IMR-90 (cell line): ENCODE measurements at regions not wholly inside any gene's neighbourhood (a gene's known extent, or its start where the extent isn't known, plus 50 kb on each side); places are given as distances from the start of the nearest gene placed in this dataset.

Experiments used
- ATAC-seq: fragments of 200-7000 bp; cut with Tn5 transposase; 2 replicates; pipeline ENCODE4 v1.9.1; 2020; ENCODE audit warnings: low read depth, mild to moderate bottlenecking, moderate library complexity
- BruUV-seq: library from RNA; stranded (reverse); fragments of 400-500 nt; replicated peaks from 2 replicates; lab custom pipeline; 2021; lab: Mats Ljungman, UMichigan
- CTCF ChIA-PET: fragments of 300-600 bp; formaldehyde crosslinking; extraction: SDS; loops from one replicate; lab custom pipeline; 2021; ENCODE audit warnings: antibody characterized with exemption; lab: Yijun Ruan, JAX
- POLR2A ChIA-PET: fragments of 300-600 bp; sonication (Branson Sonifier 250); formaldehyde crosslinking; loops from one replicate; lab custom pipeline; 2022; ENCODE audit warnings: antibody characterized with exemption; ENCODE audit not compliant: unreplicated experiment; lab: Charles Lee
- DNase-seq: peaks from one replicate; pipeline ENCODE4 v3.0.0; 2013
- H2AFZ ChIP-seq: replicated peaks from 2 replicates; pipeline ENCODE3; 2013; ENCODE audit warnings: low read length, mild to moderate bottlenecking; ENCODE audit not compliant: poor library complexity
- H2AK5ac ChIP-seq: 2 replicates; pipeline ENCODE4 v1.6.1; 2013; ENCODE audit warnings: low read depth, low read length, inconsistent platforms
- H2AK9ac ChIP-seq: replicated peaks from 2 replicates; pipeline ENCODE3; 2013; ENCODE audit warnings: mild to moderate bottlenecking, low read depth, low read length, moderate library complexity; ENCODE audit not compliant: poor library complexity
- H2BK120ac ChIP-seq: 2 replicates; pipeline ENCODE4 v1.6.1; 2013; ENCODE audit warnings: low read depth, low read length, inconsistent platforms
- H2BK15ac ChIP-seq: 3 replicates; pipeline ENCODE4 v1.6.1; 2013; ENCODE audit warnings: low read depth, low read length, inconsistent platforms
- H2BK20ac ChIP-seq: 2 replicates; pipeline ENCODE4 v1.6.1; 2013; ENCODE audit warnings: low read depth, mild to moderate bottlenecking, inconsistent platforms, low read length, moderate library complexity
- H2BK5ac ChIP-seq: 2 replicates; pipeline ENCODE4 v1.6.1; 2013; ENCODE audit warnings: mild to moderate bottlenecking, low read depth, low read length, inconsistent platforms; ENCODE audit not compliant: poor library complexity, severe bottlenecking
- H3K14ac ChIP-seq: replicated peaks from 2 replicates; pipeline ENCODE4 v1.6.1; 2013; ENCODE audit warnings: low read depth, low read length, inconsistent platforms
- H3K18ac ChIP-seq: 2 replicates; pipeline ENCODE4 v1.6.1; 2013; ENCODE audit warnings: low read depth, low read length, control low read depth
- H3K23ac ChIP-seq: 2 replicates; pipeline ENCODE4 v1.6.1; 2013; ENCODE audit warnings: low read depth, low read length, inconsistent platforms
- H3K27ac ChIP-seq: 2 replicates; pipeline ENCODE4 v1.5.1; 2013; ENCODE audit warnings: mild to moderate bottlenecking, control low read depth, low read length; ENCODE audit not compliant: insufficient read depth
- H3K27me3 ChIP-seq: 2 replicates; pipeline ENCODE4 v1.6.1; 2013; ENCODE audit warnings: low read length; ENCODE audit not compliant: control insufficient read depth, insufficient read depth
- H3K36me3 ChIP-seq: 2 replicates; pipeline ENCODE4 v1.6.1; 2013; ENCODE audit warnings: low read length, mixed read lengths; ENCODE audit not compliant: control insufficient read depth, insufficient read depth
- H3K4ac ChIP-seq: 2 replicates; pipeline ENCODE4 v1.6.1; 2013; ENCODE audit warnings: low read depth, low read length, inconsistent platforms
- H3K4me1 ChIP-seq: 2 replicates; pipeline ENCODE4 v1.6.1; 2013; ENCODE audit warnings: low read length, mixed read lengths; ENCODE audit not compliant: control insufficient read depth, insufficient read depth
- H3K4me2 ChIP-seq: 2 replicates; pipeline ENCODE4 v1.6.1; 2013; ENCODE audit warnings: low read depth, mild to moderate bottlenecking, control low read depth, low read length, moderate library complexity
- H3K4me3 ChIP-seq: 2 replicates; pipeline ENCODE4 v1.5.1; 2013; ENCODE audit warnings: low read depth, mild to moderate bottlenecking, control low read depth, low read length, moderate library complexity; ENCODE audit not compliant: insufficient read depth
- H3K56ac ChIP-seq: 2 replicates; pipeline ENCODE4 v1.6.1; 2013; ENCODE audit warnings: low read length, inconsistent platforms; ENCODE audit not compliant: insufficient read depth; ENCODE audit errors: extremely low read depth
- H3K79me1 ChIP-seq, 2 experiments: 2 replicates each; pipeline ENCODE4 v1.6.1; 2013; ENCODE audit warnings: low read length in 2 of 2, inconsistent platforms in 1 of 2, low read depth in 1 of 2
- H3K9ac ChIP-seq: 2 replicates; pipeline ENCODE4 v1.6.1; 2013; ENCODE audit warnings: low read depth, low read length, control low read depth
- H3K9me1 ChIP-seq: 2 replicates; pipeline ENCODE4 v1.6.1; 2013; ENCODE audit warnings: low read length, inconsistent platforms; ENCODE audit not compliant: insufficient read depth
- H3K9me3 ChIP-seq: 2 replicates; pipeline ENCODE4 v1.6.1; 2013; ENCODE audit warnings: low read length; ENCODE audit not compliant: control insufficient read depth, insufficient read depth
- H4K20me1 ChIP-seq: 2 replicates; pipeline ENCODE4 v1.6.1; 2013; ENCODE audit warnings: low read length, inconsistent platforms; ENCODE audit not compliant: insufficient read depth
- H4K5ac ChIP-seq: 2 replicates; pipeline ENCODE4 v1.6.1; 2013; ENCODE audit warnings: mild to moderate bottlenecking, low read depth, low read length, control low read depth
- H4K8ac ChIP-seq, 2 experiments: 2 replicates each; pipeline ENCODE4 v1.6.1; 2013; ENCODE audit warnings: low read depth in 2 of 2, low read length in 2 of 2, control low read depth in 1 of 2, inconsistent platforms in 1 of 2
- H4K91ac ChIP-seq: 2 replicates; pipeline ENCODE4 v1.6.1; 2013; ENCODE audit warnings: low read depth, low read length, inconsistent platforms; ENCODE audit not compliant: insufficient read depth
- BHLHE40 ChIP-seq: fragments of 150-350 bp; IDR thresholded peaks from 2 replicates; pipeline ENCODE4 v1.6.1; 2016; ENCODE audit warnings: mild to moderate bottlenecking, low read depth, low read length
- CEBPB ChIP-seq: IDR thresholded peaks from 2 replicates; pipeline ENCODE4 v1.6.1; 2012; ENCODE audit warnings: low read depth, low read length, improper control_type of control experiment
- CHD1 ChIP-seq: IDR thresholded peaks from 2 replicates; pipeline ENCODE4 v1.6.1; 2012; ENCODE audit warnings: low read depth, low read length, improper control_type of control experiment
- CTCF ChIP-seq: conservative IDR thresholded peaks from 2 replicates; pipeline ENCODE4 v1.5.1; 2012; ENCODE audit warnings: mild to moderate bottlenecking, low read depth, low read length, improper control_type of control experiment
- ELK1 ChIP-seq: fragments of 150-350 bp; IDR thresholded peaks from 2 replicates; pipeline ENCODE4 v1.6.1; 2016; ENCODE audit warnings: low read depth, mild to moderate bottlenecking, low read length, moderate library complexity, borderline replicate concordance
- FOS ChIP-seq: fragments of 150-350 bp; IDR thresholded peaks from 2 replicates; pipeline ENCODE4 v1.6.1; 2016; ENCODE audit warnings: low read depth, low read length
- MAFK ChIP-seq: IDR thresholded peaks from 2 replicates; pipeline ENCODE4 v1.6.1; 2012; ENCODE audit warnings: low read depth, low read length, improper control_type of control experiment
- MAZ ChIP-seq: IDR thresholded peaks from 2 replicates; pipeline ENCODE4 v1.6.1; 2012; ENCODE audit warnings: low read depth, mild to moderate bottlenecking, low read length, improper control_type of control experiment, moderate library complexity, borderline replicate concordance
- MXI1 ChIP-seq: IDR thresholded peaks from 2 replicates; pipeline ENCODE4 v1.6.1; 2012; ENCODE audit warnings: low read depth, mild to moderate bottlenecking, low read length, moderate library complexity, borderline replicate concordance
- POLR2A ChIP-seq: IDR thresholded peaks from 2 replicates; pipeline ENCODE4 v1.6.1; 2012; ENCODE audit warnings: mild to moderate bottlenecking, low read depth, low read length
- RAD21 ChIP-seq: IDR thresholded peaks from 2 replicates; pipeline ENCODE4 v1.6.1; 2012; ENCODE audit warnings: low read length, improper control_type of control experiment
- RCOR1 ChIP-seq: IDR thresholded peaks from 2 replicates; pipeline ENCODE4 v1.6.1; 2012; ENCODE audit warnings: mild to moderate bottlenecking, low read length, improper control_type of control experiment; ENCODE audit not compliant: insufficient replicate concordance
- RFX5 ChIP-seq: IDR thresholded peaks from 2 replicates; pipeline ENCODE4 v1.8.0; 2012; ENCODE audit warnings: low read depth, mild to moderate bottlenecking, low read length, moderate library complexity
- SMC3 ChIP-seq: fragments of 150-350 bp; IDR thresholded peaks from 2 replicates; pipeline ENCODE4 v1.6.1; 2016; ENCODE audit warnings: low read depth, mild to moderate bottlenecking, antibody characterized with exemption, low read length, moderate library complexity
- USF2 ChIP-seq: fragments of 150-350 bp; IDR thresholded peaks from 2 replicates; pipeline ENCODE4 v1.6.1; 2017; ENCODE audit warnings: mild to moderate bottlenecking, antibody characterized with exemption, low read length, low read depth
- WGBS, 2 experiments: methylation state at CpG; one replicate each; pipeline versions ENCODE4 v1.1.5 to v1.1.7; 2013; ENCODE audit warnings: missing lambda C conversion rate in 2 of 2; ENCODE audit not compliant: insufficient read length in 1 of 2; ENCODE audit errors: extremely low coverage in 2 of 2; 5-methylcytosine and 5-hydroxymethylcytosine counted together
- dilution Hi-C: fragments of 300-500 bp; cut with HindIII; formaldehyde crosslinking; loops from one replicate; pipeline ENCODE4 v1.14.3; 2018; ENCODE audit warnings: low sequenced_read_pairs; ENCODE audit not compliant: unreplicated experiment
- in situ Hi-C: fragments of 300-500 bp; cut with MboI; formaldehyde crosslinking; loops from 3 replicates; pipeline ENCODE4 v1.14.3; 2019; ENCODE audit warnings: low sequenced_read_pairs, inconsistent platforms, mixed read lengths
- intact Hi-C: fragments of 100-400 bp; cut with micrococcal nuclease; formaldehyde crosslinking; loops from 2 replicates; pipeline ENCODE4 v1.10.0; 2022

- no peak overlapping the region for H4K8ac ChIP-seq
- POLR2A ChIA-PET = no interaction called here
Measured at GRCh38 chr10:118508863-118509262, 86.6 kb downstream of the PRLHR start.

More at GRCh38 chr10:118508863-118509262, 86.6 kb downstream of the PRLHR start:
- Histone ChIP-seq H3K18ac (no peak overlapping the region), H3K4me2 (no peak overlapping the region), H3K4ac (no peak overlapping the region), H3K14ac (no peak overlapping the region), H2AFZ (no peak overlapping the region), H3K27ac (no peak overlapping the region), H2AK5ac (no peak overlapping the region), H2BK5ac (no peak overlapping the region), H2BK15ac (no peak overlapping the region), H3K23ac (no peak overlapping the region), H4K91ac (no peak overlapping the region), H4K20me1 (no peaks in the 10 kb centered on the region), H3K4me3 (no peak overlapping the region), H3K27me3 (no peaks in the 10 kb centered on the region), H3K4me1 (no peaks in the 10 kb centered on the region), H2BK20ac (no peak overlapping the region), H4K5ac (no peak overlapping the region), H2BK120ac (no peak overlapping the region), H2AK9ac (no peak overlapping the region), H3K79me1 (no peaks in the 10 kb centered on the region), H3K9ac (no peak overlapping the region), H3K56ac (no peak overlapping the region), H3K9me1 (no peaks in the 10 kb centered on the region), H3K9me3 (no peaks in the 10 kb centered on the region), H3K36me3 (no peaks in the 10 kb centered on the region)
- TF ChIP-seq CTCF = no peak
- no peak for TF ChIP-seq RAD21
- TF ChIP-seq ELK1 = no peak
- no peak for TF ChIP-seq SMC3
- TF ChIP-seq CEBPB = no peak
- TF ChIP-seq MAZ = no peak
- no peak for TF ChIP-seq RCOR1
- TF ChIP-seq BHLHE40 = no peak
- TF ChIP-seq MAFK = no peak
- no peak for TF ChIP-seq USF2
- TF ChIP-seq POLR2A = no peak
- TF ChIP-seq MXI1 = no peak
- TF ChIP-seq FOS = no peak
- no peak for TF ChIP-seq RFX5
- TF ChIP-seq CHD1 = no peak
- no CpG with 5 or more reads among the region's 1 CpG for WGBS, 2 experiments
- DNase-seq (no peak), ATAC-seq (no peak)
- intact Hi-C loops (no loop called here), in situ Hi-C loops (no loop called here), dilution Hi-C loops (no loop called here)
- CTCF ChIA-PET = interaction anchor here (0.6 kb wide), 1 partner anchor 82 kb away, joined by 3 read pairs; no protein-coding TSS in a partner anchor
- BruUV-seq = no TSS peak
